C4-2B (cell line): ENCODE measurements at regions not wholly inside any gene's neighbourhood (a gene's known extent, or its start where the extent isn't known, plus 50 kb on each side); places are given as distances from the start of the nearest gene placed in this dataset.

Source experiments
- ZFX ChIP-seq: fragments of 450-650 bp; IDR thresholded peaks from 2 replicates; pipeline ENCODE4 v1.6.1; 2017
- TF ChIP-seq, protein P1 (sequence below): fragments of 450-650 bp; conservative IDR thresholded peaks from 2 replicates; pipeline ENCODE4 v1.5.1; 2017; ENCODE audit warnings: mild to moderate bottlenecking

- TF ChIP-seq, protein P1, sequence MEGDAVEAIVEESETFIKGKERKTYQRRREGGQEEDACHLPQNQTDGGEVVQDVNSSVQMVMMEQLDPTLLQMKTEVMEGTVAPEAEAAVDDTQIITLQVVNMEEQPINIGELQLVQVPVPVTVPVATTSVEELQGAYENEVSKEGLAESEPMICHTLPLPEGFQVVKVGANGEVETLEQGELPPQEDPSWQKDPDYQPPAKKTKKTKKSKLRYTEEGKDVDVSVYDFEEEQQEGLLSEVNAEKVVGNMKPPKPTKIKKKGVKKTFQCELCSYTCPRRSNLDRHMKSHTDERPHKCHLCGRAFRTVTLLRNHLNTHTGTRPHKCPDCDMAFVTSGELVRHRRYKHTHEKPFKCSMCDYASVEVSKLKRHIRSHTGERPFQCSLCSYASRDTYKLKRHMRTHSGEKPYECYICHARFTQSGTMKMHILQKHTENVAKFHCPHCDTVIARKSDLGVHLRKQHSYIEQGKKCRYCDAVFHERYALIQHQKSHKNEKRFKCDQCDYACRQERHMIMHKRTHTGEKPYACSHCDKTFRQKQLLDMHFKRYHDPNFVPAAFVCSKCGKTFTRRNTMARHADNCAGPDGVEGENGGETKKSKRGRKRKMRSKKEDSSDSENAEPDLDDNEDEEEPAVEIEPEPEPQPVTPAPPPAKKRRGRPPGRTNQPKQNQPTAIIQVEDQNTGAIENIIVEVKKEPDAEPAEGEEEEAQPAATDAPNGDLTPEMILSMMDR: no peak
- TF ChIP-seq ZFX: no peak
Measured at GRCh38 chr3:161794551-161794950, 297.9 kb downstream of the OTOL1 start.
